ENCODE measurements at regions not wholly inside any gene's neighbourhood (a gene's known extent, or its start where the extent isn't known, plus 50 kb on each side); places are given as distances from the start of the nearest gene placed in this dataset.
A peak's percentile ranks its signal among the peaks of the same experiment; 100 is the strongest.

- DNase-seq (ENCODE audit: low spot score) = no peak
- H3K27ac ChIP-seq = peak overlapping the region; percentile 45 to 73
- no peak for TF ChIP-seq CTCF (IDR thresholded peaks at IDR 0.05)
- H3K9me3 ChIP-seq = no peaks in the 10 kb centered on the region
- H3K36me3 ChIP-seq = no peaks in the 10 kb centered on the region
- H3K4me3 ChIP-seq = no peak overlapping the region
- peak; percentile 80 for ATAC-seq (ENCODE audit: insufficient number of reproducible peaks, low FRiP score, low read depth)
- peaks cover 27 to 64% of the 10 kb centered on the region in 2 donors for H3K4me1 ChIP-seq (ENCODE audit: control insufficient read depth in 1 of 2, low read depth in 2 of 2)
- H3K27me3 ChIP-seq (replicated peaks; ENCODE audit: insufficient read depth) = no peaks in the 10 kb centered on the region
Measured at GRCh38 chr10:59006511-59007306, 169.7 kb upstream of the PHYHIPL start.

- Histone ChIP-seq H3K4me1 (ENCODE audit: control insufficient read depth in 1 of 2, low read depth in 2 of 2) (peaks cover 25 to 56% of the 10 kb centered on the region in 2 donors), H3K9me3 (no peaks in the 10 kb centered on the region), H3K27me3 (replicated peaks; ENCODE audit: insufficient read depth) (no peaks in the 10 kb centered on the region), H3K36me3 (no peaks in the 10 kb centered on the region), H3K27ac (peak overlapping the region; percentile 35 to 73), H3K4me3 (no peak overlapping the region)
- ATAC-seq (ENCODE audit: insufficient number of reproducible peaks, low FRiP score, low read depth) = no peak
- TF ChIP-seq CTCF (IDR thresholded peaks at IDR 0.05) = no peak
- no peak for DNase-seq (ENCODE audit: low spot score)
Measured at GRCh38 chr10:59007307-59008025, 169.0 kb upstream of the PHYHIPL start.

- Histone ChIP-seq H3K27ac (no peak overlapping the region), H3K27me3 (replicated peaks; ENCODE audit: insufficient read depth) (no peaks in the 10 kb centered on the region), H3K36me3 (no peaks in the 10 kb centered on the region), H3K4me3 (no peak overlapping the region), H3K9me3 (no peaks in the 10 kb centered on the region), H3K4me1 (ENCODE audit: control insufficient read depth in 1 of 2, low read depth in 2 of 2) (peaks cover 18 to 46% of the 10 kb centered on the region in 2 donors)
- DNase-seq (ENCODE audit: low spot score) (no peak), ATAC-seq (ENCODE audit: insufficient number of reproducible peaks, low FRiP score, low read depth) (no peak)
- TF ChIP-seq CTCF (IDR thresholded peaks at IDR 0.05) = no peak
Measured at GRCh38 chr10:59008452-59008851, 168.0 kb upstream of the PHYHIPL start.

- Histone ChIP-seq H3K4me3 (no peak overlapping the region), H3K9me3 (no peaks in the 10 kb centered on the region), H3K27me3 (replicated peaks; ENCODE audit: insufficient read depth) (no peaks in the 10 kb centered on the region), H3K27ac (no peak overlapping the region), H3K36me3 (no peaks in the 10 kb centered on the region), H3K4me1 (ENCODE audit: control insufficient read depth in 1 of 2, low read depth in 2 of 2) (peaks cover 1 to 12% of the 10 kb centered on the region in 2 donors)
- DNase-seq (ENCODE audit: low spot score) (no peak), ATAC-seq (ENCODE audit: insufficient number of reproducible peaks, low FRiP score, low read depth) (no peak)
- TF ChIP-seq CTCF (IDR thresholded peaks at IDR 0.05) = no peak
Measured at GRCh38 chr10:59011972-59012632, 164.3 kb upstream of the PHYHIPL start.

- H3K27ac ChIP-seq = no peak overlapping the region
- H3K27me3 ChIP-seq (replicated peaks; ENCODE audit: insufficient read depth) = no peaks in the 10 kb centered on the region
- ATAC-seq (ENCODE audit: insufficient number of reproducible peaks, low FRiP score, low read depth) = no peak
- no peak overlapping the region for H3K4me3 ChIP-seq
- no peak for TF ChIP-seq CTCF (IDR thresholded peaks at IDR 0.05)
- no peaks in the 10 kb centered on the region for H3K9me3 ChIP-seq
- DNase-seq (ENCODE audit: low spot score) = no peak
- H3K4me1 ChIP-seq (ENCODE audit: control insufficient read depth in 1 of 2, low read depth in 2 of 2) = peaks cover 0 to 5% of the 10 kb centered on the region in 2 donors
- no peaks in the 10 kb centered on the region for H3K36me3 ChIP-seq
Measured at GRCh38 chr10:59012839-59013238, 163.6 kb upstream of the PHYHIPL start.
